ENCODE measurements at regions not wholly inside any gene's neighbourhood (a gene's known extent, or its start where the extent isn't known, plus 50 kb on each side); places are given as distances from the start of the nearest gene placed in this dataset.

GRCh38 chr12:107386569-107386968, 293.2 kb upstream of the CRY1 start:
- TF ChIP-seq CTCF (conservative IDR thresholded peaks at IDR 0.05; ENCODE audit: low read length): no peak
- TF ChIP-seq EZH2phosphoT487 (IDR thresholded peaks at IDR 0.05; ENCODE audit: borderline replicate concordance): no peak
